Tibial artery (tissue), 4 donors: ENCODE measurements at regions not wholly inside any gene's neighbourhood (a gene's known extent, or its start where the extent isn't known, plus 50 kb on each side); places are given as distances from the start of the nearest gene placed in this dataset.

ENCODE experiments used
- DNase-seq, 2 donors: peaks; one replicate each; pipeline ENCODE4 v3.0.0-alpha.2; 2019
- H3K27ac ChIP-seq, 2 donors: fragments of 200-600 bp; sonication (generic) in 1 of 2; 1 replicate in 1 of 2; 2 replicates in 1 of 2; pipeline ENCODE4 v1.5.1; 2018 to 2019; ENCODE audit warnings: mild to moderate bottlenecking in 1 of 2
- H3K27me3 ChIP-seq, 2 donors: fragments of 200-600 bp; sonication (generic) in 1 of 2; one replicate each; pipeline versions ENCODE4 v1.5.1 to v1.6.0; 2016 to 2019
- H3K36me3 ChIP-seq, 3 donors: fragments of 200-600 bp; sonication (generic) in 2 of 3; one replicate each; pipeline ENCODE4 v1.5.1; 2016 to 2019; ENCODE audit warnings: mild to moderate bottlenecking in 2 of 3
- H3K4me1 ChIP-seq, 4 donors: fragments of 200-600 bp; sonication (generic) in 2 of 4; 1 replicate in 3 of 4; 2 replicates in 1 of 4; pipeline ENCODE4 v1.5.1; 2016 to 2019
- H3K4me3 ChIP-seq, 2 donors: fragments of 200-600 bp; sonication (generic) in 1 of 2; 1 replicate in 1 of 2; 2 replicates in 1 of 2; pipeline ENCODE4 v1.5.1; 2018 to 2019; ENCODE audit warnings: mild to moderate bottlenecking in 2 of 2
- H3K9me3 ChIP-seq, 3 donors: fragments of 200-600 bp; sonication (generic) in 1 of 3; one replicate each; pipeline ENCODE4 v1.5.1; 2016 to 2019
- intact Hi-C: fragments of 100-400 bp; cut with DNase I; formaldehyde crosslinking; loops from one replicate; pipeline ENCODE4 v1.15.0; 2023; ENCODE audit warnings: low total_unique reads
- TF ChIP-seq, protein P1 (sequence below), 2 experiments: fragments of 200-600 bp in 1 of 2; fragments of 450-650 bp in 1 of 2; IDR thresholded peaks; one replicate each; pipeline ENCODE4 v1.5.1; 2017 to 2019; ENCODE audit warnings: antibody characterized with exemption in 2 of 2, mild to moderate bottlenecking in 1 of 2, moderate library complexity in 1 of 2

DNA sequence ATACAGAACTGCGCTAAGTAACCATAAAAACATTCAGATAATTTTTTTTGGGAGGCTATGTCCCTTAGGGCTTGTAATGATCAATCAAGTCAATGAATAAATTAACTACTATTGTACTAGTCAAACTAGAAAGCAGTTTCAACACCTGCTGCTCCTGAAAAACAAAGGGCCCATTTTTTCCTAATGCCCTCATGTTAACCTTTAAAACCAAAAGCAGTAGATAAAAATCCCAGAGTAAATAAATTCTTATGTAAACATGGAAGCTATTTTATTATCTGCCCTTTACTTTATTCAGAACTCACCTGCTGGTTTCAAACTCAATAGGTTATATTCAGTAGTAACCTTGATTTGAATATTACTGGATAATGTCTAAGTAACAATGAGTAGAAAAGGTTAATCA is 159.5 kb upstream of the STARD13 start:
- H3K9me3 ChIP-seq, result no peaks in the 10 kb centered on the region
- no peak overlapping the region for H3K27ac ChIP-seq
- H3K4me3 ChIP-seq, result no peak overlapping the region
- H3K36me3 ChIP-seq, result no peaks in the 10 kb centered on the region
- DNase-seq, result no peak
- no peaks in the 10 kb centered on the region for H3K27me3 ChIP-seq
- peaks cover 0 to 5% (median 0%) of the 10 kb centered on the region in 4 donors for H3K4me1 ChIP-seq
- intact Hi-C loops, result no loop called here
- TF ChIP-seq, protein P1, sequence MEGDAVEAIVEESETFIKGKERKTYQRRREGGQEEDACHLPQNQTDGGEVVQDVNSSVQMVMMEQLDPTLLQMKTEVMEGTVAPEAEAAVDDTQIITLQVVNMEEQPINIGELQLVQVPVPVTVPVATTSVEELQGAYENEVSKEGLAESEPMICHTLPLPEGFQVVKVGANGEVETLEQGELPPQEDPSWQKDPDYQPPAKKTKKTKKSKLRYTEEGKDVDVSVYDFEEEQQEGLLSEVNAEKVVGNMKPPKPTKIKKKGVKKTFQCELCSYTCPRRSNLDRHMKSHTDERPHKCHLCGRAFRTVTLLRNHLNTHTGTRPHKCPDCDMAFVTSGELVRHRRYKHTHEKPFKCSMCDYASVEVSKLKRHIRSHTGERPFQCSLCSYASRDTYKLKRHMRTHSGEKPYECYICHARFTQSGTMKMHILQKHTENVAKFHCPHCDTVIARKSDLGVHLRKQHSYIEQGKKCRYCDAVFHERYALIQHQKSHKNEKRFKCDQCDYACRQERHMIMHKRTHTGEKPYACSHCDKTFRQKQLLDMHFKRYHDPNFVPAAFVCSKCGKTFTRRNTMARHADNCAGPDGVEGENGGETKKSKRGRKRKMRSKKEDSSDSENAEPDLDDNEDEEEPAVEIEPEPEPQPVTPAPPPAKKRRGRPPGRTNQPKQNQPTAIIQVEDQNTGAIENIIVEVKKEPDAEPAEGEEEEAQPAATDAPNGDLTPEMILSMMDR (IDR thresholded peaks at IDR 0.05), result no peak

DNA sequence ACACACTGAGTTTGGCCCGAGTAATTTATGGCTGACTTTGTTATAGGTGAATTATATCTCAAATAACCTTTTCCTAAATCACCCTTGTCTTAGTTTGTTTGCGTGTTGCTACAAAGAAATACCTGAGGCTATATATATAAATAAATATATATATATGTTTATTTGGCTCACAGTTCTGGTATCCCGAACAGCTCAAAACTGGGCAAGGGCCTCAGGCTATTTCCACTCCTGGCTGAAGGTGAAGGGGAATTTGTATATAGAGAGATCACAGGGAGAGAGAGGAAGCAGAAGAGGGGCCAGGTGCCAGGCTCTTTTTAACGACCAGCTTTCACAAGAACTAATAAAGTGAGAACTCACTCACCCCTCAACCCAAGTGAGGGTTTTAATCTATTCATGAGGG is 159.9 kb upstream of the STARD13 start:
- H3K4me1 ChIP-seq, result peaks cover 0 to 5% (median 0%) of the 10 kb centered on the region in 4 donors
- intact Hi-C loops, result no loop called here
- H3K36me3 ChIP-seq, result no peaks in the 10 kb centered on the region
- TF ChIP-seq, protein P1 (IDR thresholded peaks at IDR 0.05), result no peak
- no peak for DNase-seq
- no peak overlapping the region for H3K27ac ChIP-seq
- no peaks in the 10 kb centered on the region for H3K27me3 ChIP-seq
- no peaks in the 10 kb centered on the region for H3K9me3 ChIP-seq
- H3K4me3 ChIP-seq, result no peak overlapping the region

DNA sequence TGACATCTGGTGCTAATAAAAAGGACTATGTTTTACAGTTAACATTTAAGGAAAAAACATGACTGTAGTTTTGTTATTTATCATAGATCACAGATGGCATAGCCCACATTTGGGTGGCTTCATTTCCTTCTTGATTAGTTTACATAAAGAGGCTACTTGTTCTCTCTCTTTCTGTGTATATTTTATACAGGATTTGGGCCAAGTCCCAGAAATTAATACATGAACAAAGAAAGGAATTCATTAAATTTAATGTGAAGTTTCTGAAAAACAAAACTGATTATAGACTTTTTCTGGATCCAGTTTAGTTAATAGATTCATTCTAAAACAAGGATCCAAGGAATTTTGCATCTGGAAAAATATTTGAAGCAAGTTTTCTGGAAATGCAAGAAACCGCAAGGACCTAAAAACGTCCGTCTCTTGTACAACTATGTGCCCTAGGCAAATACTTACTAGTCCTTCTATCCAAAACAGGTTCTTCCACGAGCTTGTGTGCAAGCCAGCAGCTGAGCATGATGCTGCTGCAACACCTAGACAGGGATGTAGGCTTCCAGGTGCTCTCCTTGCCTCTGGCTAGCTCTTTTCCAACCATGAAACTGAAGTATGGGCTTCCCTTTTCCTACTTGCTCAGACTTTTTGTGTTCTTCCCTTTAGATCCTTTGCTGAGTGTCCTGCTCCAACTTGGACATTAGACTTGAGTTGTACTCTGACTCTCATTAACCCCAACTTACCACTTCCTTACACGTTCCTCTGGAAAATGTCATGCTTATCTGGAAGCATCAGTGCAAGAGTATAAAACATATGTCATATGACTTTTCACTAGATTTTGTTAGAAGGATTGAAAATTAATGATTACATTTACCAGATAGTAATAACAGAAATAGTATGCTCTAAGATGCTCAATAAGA is 161.5 kb upstream of the STARD13 start:
- intact Hi-C loops, result no loop called here
- peaks cover 0 to 10% (median 1%) of the 10 kb centered on the region in 4 donors for H3K4me1 ChIP-seq
- no peak overlapping the region for H3K27ac ChIP-seq
- H3K36me3 ChIP-seq, result no peaks in the 10 kb centered on the region
- no peaks in the 10 kb centered on the region for H3K9me3 ChIP-seq
- TF ChIP-seq, protein P1 (IDR thresholded peaks at IDR 0.05), result no peak
- DNase-seq, result no peak
- H3K27me3 ChIP-seq, result no peaks in the 10 kb centered on the region
- H3K4me3 ChIP-seq, result no peak overlapping the region

DNA sequence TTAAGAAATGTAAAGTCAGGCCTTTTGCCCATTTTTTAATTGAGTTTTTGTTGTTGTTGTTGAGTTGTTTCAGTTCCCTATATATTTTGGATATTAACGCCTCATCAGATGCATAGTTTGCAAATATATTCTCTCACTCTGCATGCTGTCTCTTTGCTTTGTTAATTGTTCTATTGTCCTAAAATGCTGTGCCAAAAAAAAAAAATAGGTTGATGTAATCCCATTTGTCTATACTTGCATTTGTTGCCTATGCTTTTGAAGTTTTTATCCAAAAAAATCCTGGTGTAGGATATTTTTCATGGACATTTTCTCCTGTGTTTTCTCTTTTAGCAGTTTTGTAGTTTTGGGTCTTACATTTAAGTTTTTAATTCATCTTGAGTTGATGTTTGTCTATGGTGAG is 163.3 kb upstream of the STARD13 start:
- Histone ChIP-seq H3K9me3 (no peaks in the 10 kb centered on the region), H3K4me3 (no peak overlapping the region), H3K27ac (no peak overlapping the region), H3K27me3 (no peaks in the 10 kb centered on the region), H3K4me1 (peaks cover 0 to 28% (median 7%) of the 10 kb centered on the region in 4 donors), H3K36me3 (no peaks in the 10 kb centered on the region)
- DNase-seq, result no peak
- intact Hi-C loops, result no loop called here
- TF ChIP-seq, protein P1 (IDR thresholded peaks at IDR 0.05), result no peak

DNA sequence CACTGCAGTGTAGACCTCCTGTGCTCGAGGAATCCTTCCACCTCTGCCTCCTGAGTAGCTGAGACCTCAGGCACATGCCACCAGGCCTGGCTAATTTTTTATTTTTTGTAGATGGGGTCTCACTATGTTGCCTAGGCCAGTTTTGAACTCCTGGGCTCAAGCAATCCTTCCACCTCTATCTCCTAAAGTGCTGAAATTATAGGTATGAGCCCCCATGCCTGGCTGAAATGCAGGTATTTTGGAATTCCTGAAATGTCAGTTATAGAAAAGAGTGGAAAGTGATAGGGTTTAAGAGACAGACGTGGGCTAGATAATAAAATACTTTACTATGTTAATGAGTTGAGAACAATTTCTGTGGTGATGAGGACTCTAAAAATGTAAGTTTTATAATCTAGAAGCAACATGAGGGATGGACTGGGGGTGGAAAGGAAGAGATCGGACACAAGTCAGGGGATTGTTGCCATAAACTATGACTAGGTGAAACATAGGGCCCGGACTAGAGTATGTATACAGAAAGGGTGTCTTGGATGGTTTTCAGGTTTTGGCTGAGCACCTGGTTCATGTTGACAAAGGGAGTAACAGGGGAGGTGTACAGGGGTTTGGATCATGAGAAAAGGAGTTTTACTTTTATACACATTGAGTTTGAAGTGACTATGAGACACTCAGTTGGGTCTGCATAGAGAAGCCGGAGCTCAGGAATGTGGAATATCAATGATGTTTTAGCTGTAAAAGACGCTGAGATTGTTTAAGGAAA is 165.6 kb upstream of the STARD13 start:
- TF ChIP-seq, protein P1 (IDR thresholded peaks at IDR 0.05), result no peak
- H3K27me3 ChIP-seq, result no peaks in the 10 kb centered on the region
- intact Hi-C loops, result no loop called here
- DNase-seq, result no peak
- peaks cover 0 to 40% (median 22%) of the 10 kb centered on the region in 4 donors for H3K4me1 ChIP-seq
- no peaks in the 10 kb centered on the region for H3K9me3 ChIP-seq
- no peak overlapping the region for H3K4me3 ChIP-seq
- H3K27ac ChIP-seq, result peak overlapping the region in 1 of 2 donors; percentile 46
- no peaks in the 10 kb centered on the region for H3K36me3 ChIP-seq
